ENCODE measurements at regions not wholly inside any gene's neighbourhood (a gene's known extent, or its start where the extent isn't known, plus 50 kb on each side); places are given as distances from the start of the nearest gene placed in this dataset.

DNA sequence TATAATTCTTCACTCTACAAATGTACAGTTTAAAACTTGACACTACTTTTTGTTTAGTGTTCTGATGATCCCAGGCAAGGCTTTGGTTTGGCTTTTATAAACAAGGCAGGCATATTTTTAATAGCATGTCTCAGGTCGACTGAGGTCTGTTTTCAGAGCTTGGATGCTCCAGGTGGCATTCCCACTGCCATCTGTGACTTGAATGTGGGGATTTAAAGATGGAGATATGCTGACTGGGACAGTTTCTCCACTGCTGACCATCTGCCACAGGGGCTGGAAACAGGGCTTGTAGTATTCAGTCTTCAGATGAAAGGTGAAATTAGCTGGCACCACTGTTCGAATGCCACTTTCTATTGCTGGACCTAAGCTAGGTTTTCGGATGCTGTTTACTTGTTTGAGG lies 1266.2 kb upstream of the CDH18 start:
- no peaks in the 10 kb centered on the region for H3K36me3 Mint-ChIP-seq (ENCODE audit: low read depth)
- no peak overlapping the region for H3K4me3 Mint-ChIP-seq
- H3K27me3 Mint-ChIP-seq = no peaks in the 10 kb centered on the region
- H3K4me1 Mint-ChIP-seq (ENCODE audit: low read depth) = no peaks in the 10 kb centered on the region
- no peak overlapping the region for H3K27ac Mint-ChIP-seq
- peaks cover 38% of the 10 kb centered on the region for H3K9me3 Mint-ChIP-seq
- intact Hi-C loops (cut with micrococcal nuclease) = no loop called here

DNA sequence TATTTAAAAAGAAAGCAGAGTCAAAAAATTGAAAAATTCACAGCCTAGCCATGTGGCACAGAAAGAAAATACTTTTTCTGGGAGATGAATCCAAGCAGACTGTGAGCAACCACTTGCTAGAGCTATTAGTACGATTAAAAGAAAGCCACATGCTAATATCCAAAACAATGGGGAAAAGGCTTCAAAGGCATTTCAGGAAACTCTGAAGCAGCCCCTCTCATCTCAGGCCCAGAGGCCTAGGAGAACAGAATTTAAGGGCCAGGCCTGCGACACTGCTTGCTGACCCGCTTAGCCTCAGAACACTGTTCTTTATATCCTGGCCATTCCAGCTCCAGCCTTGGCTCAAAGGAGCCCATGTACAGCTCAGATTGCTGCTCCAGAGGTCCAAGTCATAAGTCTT lies 1257.0 kb upstream of the CDH18 start:
- Mint-ChIP-seq H3K9me3 (peaks cover 10% of the 10 kb centered on the region), H3K27ac (no peak overlapping the region), H3K4me1 (ENCODE audit: low read depth) (no peaks in the 10 kb centered on the region), H3K36me3 (ENCODE audit: low read depth) (no peaks in the 10 kb centered on the region), H3K27me3 (no peaks in the 10 kb centered on the region), H3K4me3 (no peak overlapping the region)
- intact Hi-C loops (cut with micrococcal nuclease) = no loop called here

- Mint-ChIP-seq H3K36me3 (ENCODE audit: low read depth) (no peaks in the 10 kb centered on the region), H3K9me3 (no peaks in the 10 kb centered on the region), H3K4me1 (ENCODE audit: low read depth) (no peaks in the 10 kb centered on the region), H3K27ac (no peak overlapping the region), H3K27me3 (no peaks in the 10 kb centered on the region), H3K4me3 (no peak overlapping the region)
- intact Hi-C loops (cut with micrococcal nuclease) = no loop called here
These were observed 1250.8 kb upstream of the CDH18 start for GRCh38 chr5:21238786-21239185.

DNA sequence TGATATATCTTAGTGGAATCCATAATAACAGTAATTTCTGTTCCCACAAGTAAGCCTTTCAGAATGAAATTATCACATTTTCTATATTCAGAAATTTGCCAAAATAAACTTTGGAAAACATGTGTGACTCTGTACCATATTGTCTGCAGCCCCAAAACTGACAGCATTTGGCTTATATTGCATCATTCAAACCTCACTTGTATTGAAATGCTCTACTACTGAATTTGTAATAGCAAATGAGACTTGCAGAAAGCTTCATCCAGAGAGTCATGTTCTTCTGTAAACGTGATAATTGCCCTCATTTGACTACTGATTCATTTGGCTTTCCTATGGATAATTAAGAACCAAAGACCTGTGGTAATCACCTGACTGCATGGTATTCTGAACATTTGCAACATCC lies 1249.5 kb upstream of the CDH18 start:
- Mint-ChIP-seq H3K27me3 (no peaks in the 10 kb centered on the region), H3K9me3 (no peaks in the 10 kb centered on the region), H3K4me1 (ENCODE audit: low read depth) (no peaks in the 10 kb centered on the region), H3K36me3 (ENCODE audit: low read depth) (no peaks in the 10 kb centered on the region), H3K4me3 (no peak overlapping the region), H3K27ac (no peak overlapping the region)
- intact Hi-C loops (cut with micrococcal nuclease) = no loop called here

DNA sequence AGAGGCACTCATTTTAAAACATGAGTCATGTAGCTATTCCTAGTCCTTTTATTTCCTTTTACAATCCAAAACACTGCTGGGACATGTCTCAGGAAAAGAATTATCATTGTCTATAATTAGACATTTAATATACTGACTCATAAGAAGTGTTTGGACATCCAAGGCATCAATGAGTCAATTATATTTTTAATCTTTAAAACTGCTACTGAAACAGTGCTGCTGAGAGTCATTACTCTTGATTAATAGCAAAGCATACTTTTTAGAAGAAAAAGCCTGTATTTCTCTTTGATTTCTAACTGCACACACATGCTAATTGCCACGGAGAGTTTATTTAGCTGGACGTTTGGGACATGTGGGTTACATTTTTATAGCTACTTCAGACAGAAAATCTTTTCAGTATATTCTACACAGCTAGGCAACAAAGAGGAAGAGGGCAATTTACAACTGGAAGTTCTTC lies 1249.0 kb upstream of the CDH18 start:
- Mint-ChIP-seq H3K9me3 (no peaks in the 10 kb centered on the region), H3K4me3 (no peak overlapping the region), H3K27me3 (no peaks in the 10 kb centered on the region), H3K27ac (no peak overlapping the region), H3K36me3 (ENCODE audit: low read depth) (no peaks in the 10 kb centered on the region), H3K4me1 (ENCODE audit: low read depth) (no peaks in the 10 kb centered on the region)
- intact Hi-C loops (cut with micrococcal nuclease) = no loop called here

GRCh38 chr5:21236104-21236503 lies 1248.1 kb upstream of the CDH18 start:
- no peaks in the 10 kb centered on the region for H3K27me3 Mint-ChIP-seq

DNA sequence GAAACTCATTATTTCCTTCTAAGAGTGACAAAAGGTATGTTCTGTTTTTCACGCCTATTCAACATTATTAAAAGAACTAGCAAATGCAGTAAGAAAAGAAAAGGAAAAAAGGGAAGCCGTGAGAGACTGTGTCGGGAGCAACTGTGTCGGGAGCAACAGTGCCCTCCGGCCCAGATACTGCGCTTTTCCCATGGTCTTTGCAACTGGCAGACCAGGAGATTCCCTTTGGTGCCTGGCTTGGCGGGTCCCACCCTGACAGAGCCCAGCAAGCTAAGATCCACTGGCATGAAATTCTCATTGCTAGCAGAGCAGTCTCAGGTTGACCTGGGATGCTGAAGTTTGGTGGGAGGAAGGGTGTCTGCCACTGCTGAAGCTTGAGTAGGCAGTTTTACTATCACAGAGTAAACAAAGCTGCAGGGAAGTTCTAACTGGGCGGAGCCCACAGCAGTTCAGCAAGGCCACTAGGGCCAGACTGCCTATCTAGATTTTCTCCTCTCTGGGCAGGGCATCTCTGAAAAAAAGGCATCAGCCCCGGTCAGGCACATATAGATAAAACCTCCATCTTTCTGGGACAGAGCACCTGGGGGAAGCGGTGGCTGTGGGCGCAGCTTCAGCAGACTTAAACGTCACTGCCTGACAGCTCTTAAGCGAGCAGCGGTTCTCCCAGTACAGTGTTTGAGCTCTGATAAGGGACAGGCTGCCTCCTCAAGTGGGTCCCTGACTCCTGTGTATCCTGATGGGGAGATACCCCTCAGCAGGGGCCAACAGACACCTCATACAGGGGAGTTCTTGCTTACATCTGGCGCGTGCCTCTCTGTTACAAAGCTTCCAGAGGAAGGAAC lies 1237.4 kb upstream of the CDH18 start:
- Mint-ChIP-seq H3K36me3 (ENCODE audit: low read depth) (no peaks in the 10 kb centered on the region), H3K27me3 (no peaks in the 10 kb centered on the region), H3K4me3 (no peak overlapping the region), H3K4me1 (ENCODE audit: low read depth) (no peaks in the 10 kb centered on the region), H3K9me3 (peaks cover 33% of the 10 kb centered on the region), H3K27ac (no peak overlapping the region)
- intact Hi-C loops (cut with micrococcal nuclease) = no loop called here

More at GRCh38 chr5:21236104-21236503, 1248.1 kb upstream of the CDH18 start:
- intact Hi-C loops (cut with micrococcal nuclease) = no loop called here
- no peaks in the 10 kb centered on the region for H3K36me3 Mint-ChIP-seq (ENCODE audit: low read depth)
- no peaks in the 10 kb centered on the region for H3K9me3 Mint-ChIP-seq
- no peaks in the 10 kb centered on the region for H3K4me1 Mint-ChIP-seq (ENCODE audit: low read depth)
- H3K27ac Mint-ChIP-seq = no peak overlapping the region
- H3K4me3 Mint-ChIP-seq = no peak overlapping the region

DNA sequence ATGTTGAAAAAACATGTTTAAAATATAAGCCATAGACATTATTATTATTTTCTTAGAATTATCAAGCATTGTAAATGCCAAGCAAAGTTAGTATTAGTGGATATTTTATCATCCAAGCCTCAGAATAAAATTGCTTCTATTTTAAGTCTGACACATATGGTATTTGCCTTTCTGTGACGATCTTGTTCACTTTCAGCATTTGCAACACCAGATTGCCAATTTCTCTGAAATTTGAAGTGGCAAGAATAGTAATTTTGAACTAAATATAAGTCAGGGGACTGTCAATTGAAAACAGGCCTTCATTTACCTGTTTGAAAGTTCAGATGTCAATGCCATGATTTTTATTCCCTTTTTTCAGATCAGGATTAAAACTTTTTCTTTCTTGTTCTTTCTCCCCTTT lies 1233.6 kb upstream of the CDH18 start:
- H3K36me3 Mint-ChIP-seq (ENCODE audit: low read depth) = no peaks in the 10 kb centered on the region
- intact Hi-C loops (cut with micrococcal nuclease) = no loop called here
- H3K4me3 Mint-ChIP-seq = no peak overlapping the region
- H3K9me3 Mint-ChIP-seq = peaks cover 24% of the 10 kb centered on the region
- H3K27me3 Mint-ChIP-seq = no peaks in the 10 kb centered on the region
- H3K4me1 Mint-ChIP-seq (ENCODE audit: low read depth) = no peaks in the 10 kb centered on the region
- no peak overlapping the region for H3K27ac Mint-ChIP-seq

DNA sequence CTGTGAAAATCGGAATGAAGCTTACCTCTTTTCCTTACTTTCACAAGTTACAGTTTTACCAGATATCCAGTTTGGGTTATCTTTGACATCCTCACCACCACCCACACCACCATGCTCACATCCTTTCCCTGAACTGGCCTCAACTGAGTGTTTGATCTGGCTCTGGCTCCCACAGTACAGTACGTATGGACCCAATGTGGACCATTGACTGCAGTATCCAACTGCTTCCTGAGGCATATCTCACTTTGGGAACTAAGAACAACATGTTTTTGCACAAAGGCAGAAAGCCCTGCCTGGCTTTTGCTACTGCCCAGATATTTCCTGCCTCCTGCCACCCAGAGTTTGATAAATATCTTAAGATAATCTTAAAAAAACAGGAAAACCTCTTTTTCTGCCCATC lies 1232.0 kb upstream of the CDH18 start:
- Mint-ChIP-seq H3K27ac (no peak overlapping the region), H3K4me1 (ENCODE audit: low read depth) (no peaks in the 10 kb centered on the region), H3K27me3 (no peaks in the 10 kb centered on the region), H3K4me3 (no peak overlapping the region), H3K9me3 (peaks cover 18% of the 10 kb centered on the region), H3K36me3 (ENCODE audit: low read depth) (no peaks in the 10 kb centered on the region)
- intact Hi-C loops (cut with micrococcal nuclease) = no loop called here

GRCh38 chr5:21219251-21219650 lies 1231.3 kb upstream of the CDH18 start:
- peaks cover 18% of the 10 kb centered on the region for H3K9me3 Mint-ChIP-seq
- intact Hi-C loops (cut with micrococcal nuclease) = no loop called here
- H3K27ac Mint-ChIP-seq = no peak overlapping the region
- H3K27me3 Mint-ChIP-seq = no peaks in the 10 kb centered on the region
- no peaks in the 10 kb centered on the region for H3K36me3 Mint-ChIP-seq (ENCODE audit: low read depth)
- no peak overlapping the region for H3K4me3 Mint-ChIP-seq
- H3K4me1 Mint-ChIP-seq (ENCODE audit: low read depth) = no peaks in the 10 kb centered on the region

GRCh38 chr5:21212026-21212425 lies 1224.0 kb upstream of the CDH18 start:
- H3K4me3 Mint-ChIP-seq = no peak overlapping the region
- H3K4me1 Mint-ChIP-seq (ENCODE audit: low read depth) = no peaks in the 10 kb centered on the region
- no peaks in the 10 kb centered on the region for H3K9me3 Mint-ChIP-seq
- intact Hi-C loops (cut with micrococcal nuclease) = no loop called here
- no peaks in the 10 kb centered on the region for H3K27me3 Mint-ChIP-seq
- no peak overlapping the region for H3K27ac Mint-ChIP-seq
- H3K36me3 Mint-ChIP-seq (ENCODE audit: low read depth) = no peaks in the 10 kb centered on the region

DNA sequence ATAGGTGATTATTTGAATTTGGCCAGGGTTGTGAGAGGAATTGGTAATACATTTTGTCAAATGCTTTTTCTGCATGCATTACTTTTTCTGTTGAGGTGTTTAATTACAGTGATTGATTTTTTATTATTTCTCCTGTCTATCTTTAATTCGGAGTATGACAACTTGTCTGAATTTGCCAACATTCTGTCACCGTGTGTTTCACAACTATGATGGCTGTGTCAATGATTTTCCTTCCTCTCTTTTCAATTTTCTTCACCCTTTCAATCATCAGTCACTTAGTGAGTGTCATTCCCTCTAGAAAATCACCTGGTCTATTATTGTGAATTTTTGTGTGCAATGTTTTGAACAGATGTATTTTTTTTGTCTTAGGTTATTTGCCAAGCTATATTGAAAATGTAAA lies 1221.4 kb upstream of the CDH18 start:
- Mint-ChIP-seq H3K9me3 (peaks cover 7% of the 10 kb centered on the region), H3K36me3 (ENCODE audit: low read depth) (no peaks in the 10 kb centered on the region), H3K4me3 (no peak overlapping the region), H3K27me3 (no peaks in the 10 kb centered on the region), H3K4me1 (ENCODE audit: low read depth) (no peaks in the 10 kb centered on the region), H3K27ac (no peak overlapping the region)
- intact Hi-C loops (cut with micrococcal nuclease) = no loop called here

GRCh38 chr5:21199087-21199486 lies 1211.1 kb upstream of the CDH18 start:
- intact Hi-C loops (cut with micrococcal nuclease) = no loop called here
- no peaks in the 10 kb centered on the region for H3K27me3 Mint-ChIP-seq
- H3K4me1 Mint-ChIP-seq (ENCODE audit: low read depth) = no peaks in the 10 kb centered on the region
- no peak overlapping the region for H3K27ac Mint-ChIP-seq
- no peaks in the 10 kb centered on the region for H3K36me3 Mint-ChIP-seq (ENCODE audit: low read depth)
- no peak overlapping the region for H3K4me3 Mint-ChIP-seq
- no peaks in the 10 kb centered on the region for H3K9me3 Mint-ChIP-seq

GRCh38 chr5:21195145-21195544 lies 1207.1 kb upstream of the CDH18 start:
- H3K4me1 Mint-ChIP-seq (ENCODE audit: low read depth) = no peaks in the 10 kb centered on the region
- no peaks in the 10 kb centered on the region for H3K27me3 Mint-ChIP-seq
- intact Hi-C loops (cut with micrococcal nuclease) = no loop called here
- no peak overlapping the region for H3K27ac Mint-ChIP-seq
- no peaks in the 10 kb centered on the region for H3K9me3 Mint-ChIP-seq
- no peak overlapping the region for H3K4me3 Mint-ChIP-seq
- no peaks in the 10 kb centered on the region for H3K36me3 Mint-ChIP-seq (ENCODE audit: low read depth)

DNA sequence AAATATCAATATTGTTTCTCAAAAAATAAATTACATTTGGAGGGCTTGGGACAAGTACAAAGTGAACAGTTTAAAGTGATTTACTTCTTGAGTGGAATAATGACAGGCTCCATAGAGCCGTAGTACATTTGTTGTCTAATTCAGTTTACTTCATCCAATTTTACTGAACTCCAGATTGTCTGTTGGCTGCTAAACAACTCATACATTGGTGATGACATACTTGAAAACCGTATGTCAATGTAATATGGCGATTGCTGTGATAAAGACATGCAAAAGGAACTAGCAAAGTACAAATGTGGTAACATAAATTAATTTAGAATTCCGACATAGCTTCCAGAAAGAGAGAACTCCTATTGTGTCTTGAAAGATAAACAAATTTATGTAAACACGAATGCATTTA lies 1197.5 kb upstream of the CDH18 start:
- Mint-ChIP-seq H3K27ac (no peak overlapping the region), H3K9me3 (peaks cover 16% of the 10 kb centered on the region), H3K4me1 (ENCODE audit: low read depth) (no peaks in the 10 kb centered on the region), H3K27me3 (no peaks in the 10 kb centered on the region), H3K36me3 (ENCODE audit: low read depth) (no peaks in the 10 kb centered on the region), H3K4me3 (no peak overlapping the region)
- intact Hi-C loops (cut with micrococcal nuclease) = no loop called here

All from dendritic cell treated with granulocyte-macrophage colony-stimulating factor and Interleukin-4, amounts not matched to agents 40 ng/mL and 50 ng/mL, for 4 days (primary cell).